Smooth muscle cell (in vitro differentiated cells): ENCODE measurements at regions not wholly inside any gene's neighbourhood (a gene's known extent, or its start where the extent isn't known, plus 50 kb on each side); places are given as distances from the start of the nearest gene placed in this dataset.

Experiments used
- DNase-seq: peaks from one replicate; lab custom pipeline; 2025; ENCODE audit not compliant: unreplicated experiment; lab: John Stamatoyannopoulos, UW
- H2AFZ ChIP-seq: fragments of 200-600 bp; sonication (generic); 2 replicates; pipeline ENCODE4 v1.6.0; 2016; ENCODE audit warnings: antibody characterized with exemption, low read depth, mild to moderate bottlenecking
- H3F3A ChIP-seq: fragments of 200-600 bp; sonication (generic); 2 replicates; pipeline ENCODE4 v1.6.0; 2017; ENCODE audit warnings: antibody characterized with exemption, low read depth
- H3K27ac ChIP-seq: fragments of 200-600 bp; sonication (generic); 2 replicates; pipeline ENCODE4 v1.5.1; 2016; ENCODE audit warnings: low read depth, mild to moderate bottlenecking
- H3K27me3 ChIP-seq: fragments of 200-600 bp; sonication (generic); 2 replicates; pipeline ENCODE4 v1.6.1; 2016; ENCODE audit warnings: low read depth, mild to moderate bottlenecking
- H3K36me3 ChIP-seq: fragments of 200-600 bp; sonication (generic); 2 replicates; pipeline ENCODE4 v1.5.1; 2016; ENCODE audit warnings: low read depth
- H3K4me1 ChIP-seq: fragments of 200-600 bp; sonication (generic); 2 replicates; pipeline ENCODE4 v1.5.1; 2016; ENCODE audit warnings: low read depth
- H3K4me2 ChIP-seq: fragments of 200-600 bp; sonication (generic); 2 replicates; pipeline ENCODE4 v1.6.0; 2016; ENCODE audit warnings: mild to moderate bottlenecking
- H3K4me3 ChIP-seq: fragments of 200-600 bp; sonication (generic); 2 replicates; pipeline ENCODE4 v1.5.1; 2016; ENCODE audit warnings: mild to moderate bottlenecking
- H3K79me2 ChIP-seq: fragments of 200-600 bp; sonication (generic); 2 replicates; pipeline ENCODE4 v1.6.0; 2016; ENCODE audit warnings: low read depth, mild to moderate bottlenecking
- H3K9ac ChIP-seq: fragments of 200-600 bp; sonication (generic); 2 replicates; pipeline ENCODE4 v1.6.0; 2016; ENCODE audit warnings: low read depth
- H3K9me3 ChIP-seq: fragments of 200-600 bp; sonication (generic); replicated peaks from 2 replicates; pipeline ENCODE4 v1.5.1; 2016; ENCODE audit warnings: low read depth
- H4K20me1 ChIP-seq: fragments of 200-600 bp; sonication (generic); 2 replicates; pipeline ENCODE4 v1.6.0; 2016; ENCODE audit warnings: low read depth
- CTCF ChIP-seq: fragments of 200-600 bp; sonication (generic); IDR thresholded peaks from 2 replicates; pipeline ENCODE4 v1.5.1; 2017; ENCODE audit warnings: borderline replicate concordance, mild to moderate bottlenecking, antibody characterized with exemption; ENCODE audit not compliant: insufficient read depth, poor library complexity, severe bottlenecking
- WGBS: methylation state at CpG from one replicate; pipeline ENCODE4 v1.1.7; 2016; ENCODE audit warnings: low lambda C conversion rate; 5-methylcytosine and 5-hydroxymethylcytosine counted together

GRCh38 chr12:94898388-94898787 is 105.1 kb downstream of the NDUFA12 start:
- H2AFZ ChIP-seq = no peak overlapping the region
- no peak overlapping the region for H3K9ac ChIP-seq
- WGBS = 74% methylated on average over 1 of the region's 1 CpG
- no peaks in the 10 kb centered on the region for H3F3A ChIP-seq
- no peak overlapping the region for H3K4me3 ChIP-seq
- H3K4me2 ChIP-seq = no peak overlapping the region
- H4K20me1 ChIP-seq = no peaks in the 10 kb centered on the region
- no peak overlapping the region for H3K27ac ChIP-seq
- no peaks in the 10 kb centered on the region for H3K9me3 ChIP-seq
- TF ChIP-seq CTCF = peak; percentile 20
- DNase-seq = no peak
- no peaks in the 10 kb centered on the region for H3K36me3 ChIP-seq
- no peaks in the 10 kb centered on the region for H3K4me1 ChIP-seq
- H3K79me2 ChIP-seq = no peaks in the 10 kb centered on the region
- no peaks in the 10 kb centered on the region for H3K27me3 ChIP-seq

GRCh38 chr12:94892544-94893267 is 110.8 kb downstream of the NDUFA12 start:
- Histone ChIP-seq H3K79me2 (no peaks in the 10 kb centered on the region), H3K36me3 (no peaks in the 10 kb centered on the region), H4K20me1 (no peaks in the 10 kb centered on the region), H3K27ac (no peak overlapping the region), H3K9ac (no peak overlapping the region), H3K4me2 (no peak overlapping the region), H3K4me1 (no peaks in the 10 kb centered on the region), H3F3A (peaks cover 6% of the 10 kb centered on the region), H3K9me3 (no peaks in the 10 kb centered on the region), H2AFZ (no peak overlapping the region), H3K4me3 (no peak overlapping the region), H3K27me3 (no peaks in the 10 kb centered on the region)
- no peak for DNase-seq
- WGBS = 77% methylated on average over 5 of the region's 5 CpGs
- no peak for TF ChIP-seq CTCF

GRCh38 chr12:94889445-94890210 is 113.9 kb downstream of the NDUFA12 start:
- WGBS = 80% methylated on average over 5 of the region's 5 CpGs
- no peaks in the 10 kb centered on the region for H3K36me3 ChIP-seq
- no peak for TF ChIP-seq CTCF
- H3K27me3 ChIP-seq = no peaks in the 10 kb centered on the region
- DNase-seq = no peak
- H3K4me2 ChIP-seq = no peak overlapping the region
- H3K27ac ChIP-seq = no peak overlapping the region
- no peak overlapping the region for H2AFZ ChIP-seq
- peaks cover 6% of the 10 kb centered on the region for H3F3A ChIP-seq
- H3K4me1 ChIP-seq = no peaks in the 10 kb centered on the region
- no peaks in the 10 kb centered on the region for H3K9me3 ChIP-seq
- no peaks in the 10 kb centered on the region for H4K20me1 ChIP-seq
- no peaks in the 10 kb centered on the region for H3K79me2 ChIP-seq
- H3K9ac ChIP-seq = no peak overlapping the region
- H3K4me3 ChIP-seq = no peak overlapping the region
